ENCODE measurements at regions not wholly inside any gene's neighbourhood (a gene's known extent, or its start where the extent isn't known, plus 50 kb on each side); places are given as distances from the start of the nearest gene placed in this dataset.
"Not testable (repeated sequence)": the region's sequence is repeated elsewhere in the genome, so short reads cannot be mapped to it uniquely, and the experiment has no call there.

- H3K4me3 ChIP-seq (ENCODE audit: low read depth, low read length): no peak overlapping the region
- H3K27me3 ChIP-seq (ENCODE audit: control insufficient read depth, insufficient read depth, low read length): no peaks in the 10 kb centered on the region
- no peaks in the 10 kb centered on the region for H3K4me1 ChIP-seq (ENCODE audit: control insufficient read depth, insufficient read depth, low read length)
- H3K9me3 ChIP-seq (ENCODE audit: control insufficient read depth, insufficient read depth, low read depth, low read length): no peaks in the 10 kb centered on the region
- no peak overlapping the region for H3K9ac ChIP-seq (ENCODE audit: low read length)
- H3K36me3 ChIP-seq (ENCODE audit: control insufficient read depth, insufficient read depth, low read length): no peaks in the 10 kb centered on the region
- H3K27ac ChIP-seq (ENCODE audit: low read depth, low read length): no peak overlapping the region
Observed at GRCh38 chr7:81094952-81095351, 176.1 kb upstream of the SEMA3C start.

GRCh38 chr7:81081616-81082015 is 162.8 kb upstream of the SEMA3C start:
- no peaks in the 10 kb centered on the region for H3K4me1 ChIP-seq (ENCODE audit: control insufficient read depth, insufficient read depth, low read length)
- H3K4me3 ChIP-seq (ENCODE audit: low read depth, low read length): no peak overlapping the region
- no peak overlapping the region for H3K9ac ChIP-seq (ENCODE audit: low read length)
- no peaks in the 10 kb centered on the region for H3K36me3 ChIP-seq (ENCODE audit: control insufficient read depth, insufficient read depth, low read length)
- no peak overlapping the region for H3K27ac ChIP-seq (ENCODE audit: low read depth, low read length)
- H3K27me3 ChIP-seq (ENCODE audit: control insufficient read depth, insufficient read depth, low read length): no peaks in the 10 kb centered on the region
- H3K9me3 ChIP-seq (ENCODE audit: control insufficient read depth, insufficient read depth, low read depth, low read length): peaks cover 7% of the 10 kb centered on the region; the same call in 1 of the 2 replicates

GRCh38 chr7:81080553-81080952 is 161.7 kb upstream of the SEMA3C start:
- no peak overlapping the region for H3K27ac ChIP-seq (ENCODE audit: low read depth, low read length)
- H3K36me3 ChIP-seq (ENCODE audit: control insufficient read depth, insufficient read depth, low read length): no peaks in the 10 kb centered on the region
- H3K9me3 ChIP-seq (ENCODE audit: control insufficient read depth, insufficient read depth, low read depth, low read length): peaks cover 8% of the 10 kb centered on the region; the same call in 1 of the 2 replicates
- H3K4me1 ChIP-seq (ENCODE audit: control insufficient read depth, insufficient read depth, low read length): no peaks in the 10 kb centered on the region
- no peak overlapping the region for H3K4me3 ChIP-seq (ENCODE audit: low read depth, low read length)
- H3K9ac ChIP-seq (ENCODE audit: low read length): no peak overlapping the region
- no peaks in the 10 kb centered on the region for H3K27me3 ChIP-seq (ENCODE audit: control insufficient read depth, insufficient read depth, low read length)

GRCh38 chr7:81079746-81080145 is 160.9 kb upstream of the SEMA3C start:
- no peak overlapping the region for H3K4me3 ChIP-seq (ENCODE audit: low read depth, low read length)
- H3K9me3 ChIP-seq (ENCODE audit: control insufficient read depth, insufficient read depth, low read depth, low read length): peaks cover 8% of the 10 kb centered on the region; the same call in 1 of the 2 replicates
- no peak overlapping the region for H3K9ac ChIP-seq (ENCODE audit: low read length)
- H3K27me3 ChIP-seq (ENCODE audit: control insufficient read depth, insufficient read depth, low read length): no peaks in the 10 kb centered on the region
- no peak overlapping the region for H3K27ac ChIP-seq (ENCODE audit: low read depth, low read length)
- H3K36me3 ChIP-seq (ENCODE audit: control insufficient read depth, insufficient read depth, low read length): no peaks in the 10 kb centered on the region
- no peaks in the 10 kb centered on the region for H3K4me1 ChIP-seq (ENCODE audit: control insufficient read depth, insufficient read depth, low read length)

DNA sequence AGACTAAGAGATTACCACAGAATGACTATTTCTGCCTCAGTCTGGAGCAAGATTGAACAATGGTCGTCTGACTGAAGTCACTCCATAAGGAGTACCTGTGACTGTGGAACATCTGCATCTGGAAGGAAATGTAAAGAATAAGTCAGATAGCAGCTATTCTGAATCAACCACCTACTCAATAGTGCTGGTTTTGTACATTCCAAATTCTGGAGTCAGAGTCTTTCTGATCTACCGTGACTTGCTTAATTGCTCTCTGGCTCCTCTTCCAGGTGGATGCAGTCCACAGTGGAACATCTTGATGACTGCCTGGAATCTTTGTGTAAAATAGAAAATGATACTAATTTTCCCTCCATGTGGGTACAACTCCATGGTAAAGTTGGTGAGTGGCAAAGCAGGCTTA is 156.3 kb upstream of the SEMA3C start:
- H3K9ac ChIP-seq (ENCODE audit: low read length): no peak overlapping the region
- H3K36me3 ChIP-seq (ENCODE audit: control insufficient read depth, insufficient read depth, low read length): no peaks in the 10 kb centered on the region

DNA sequence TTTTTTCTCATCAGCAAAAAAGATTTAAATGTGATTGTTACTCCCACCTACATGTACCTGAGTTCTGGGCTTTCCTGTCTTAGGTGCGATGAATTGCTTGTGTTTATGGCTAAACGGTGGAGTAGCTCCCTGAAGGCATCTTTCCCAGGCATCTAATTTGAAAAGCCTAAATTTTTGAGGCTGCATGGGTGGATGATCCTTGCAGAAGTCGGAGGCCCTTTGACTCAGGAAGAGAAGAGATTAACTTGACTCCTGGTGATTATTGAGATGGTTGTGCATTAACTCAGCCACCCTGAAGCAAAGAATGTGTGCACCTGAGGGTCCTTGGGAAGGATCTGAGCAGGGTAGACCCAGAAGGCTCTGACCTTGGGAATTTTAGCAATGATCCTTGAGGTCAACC is 155.6 kb upstream of the SEMA3C start:
- no peak overlapping the region for H3K9ac ChIP-seq (ENCODE audit: low read length)
- no peaks in the 10 kb centered on the region for H3K27me3 ChIP-seq (ENCODE audit: control insufficient read depth, insufficient read depth, low read length)
- no peaks in the 10 kb centered on the region for H3K36me3 ChIP-seq (ENCODE audit: control insufficient read depth, insufficient read depth, low read length)
- no peaks in the 10 kb centered on the region for H3K4me1 ChIP-seq (ENCODE audit: control insufficient read depth, insufficient read depth, low read length)
- no peak overlapping the region for H3K27ac ChIP-seq (ENCODE audit: low read depth, low read length)
- H3K4me3 ChIP-seq (ENCODE audit: low read depth, low read length): no peak overlapping the region
- H3K9me3 ChIP-seq (ENCODE audit: control insufficient read depth, insufficient read depth, low read depth, low read length): peaks cover 20% of the 10 kb centered on the region; the same call in 1 of the 2 replicates

More for the DNA sequence above, 156.3 kb upstream of the SEMA3C start:
- Histone ChIP-seq H3K27ac (ENCODE audit: low read depth, low read length) (no peak overlapping the region), H3K27me3 (ENCODE audit: control insufficient read depth, insufficient read depth, low read length) (no peaks in the 10 kb centered on the region), H3K4me1 (ENCODE audit: control insufficient read depth, insufficient read depth, low read length) (no peaks in the 10 kb centered on the region), H3K9me3 (ENCODE audit: control insufficient read depth, insufficient read depth, low read depth, low read length) (peaks cover 19% of the 10 kb centered on the region; the same call in 1 of the 2 replicates), H3K4me3 (ENCODE audit: low read depth, low read length) (no peak overlapping the region)

DNA sequence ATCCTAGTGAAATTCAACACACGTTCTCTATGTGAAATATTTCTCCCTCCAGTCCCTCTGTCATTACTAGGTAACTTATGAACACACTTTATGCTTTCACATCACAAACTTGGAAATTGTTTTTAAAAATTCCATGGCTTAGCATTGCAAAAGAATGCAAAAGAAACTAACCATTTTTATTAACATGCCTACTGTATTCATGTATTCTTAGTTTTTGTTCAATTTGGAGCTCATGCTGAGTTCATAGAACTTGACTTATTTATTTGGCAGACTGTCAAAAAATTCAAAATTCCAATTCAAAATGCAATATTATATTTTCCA is 155.0 kb upstream of the SEMA3C start:
- no peak overlapping the region for H3K4me3 ChIP-seq (ENCODE audit: low read depth, low read length)
- H3K27me3 ChIP-seq (ENCODE audit: control insufficient read depth, insufficient read depth, low read length): no peaks in the 10 kb centered on the region
- H3K4me1 ChIP-seq (ENCODE audit: control insufficient read depth, insufficient read depth, low read length): no peaks in the 10 kb centered on the region
- peaks cover 20% of the 10 kb centered on the region; the same call in 1 of the 2 replicates for H3K9me3 ChIP-seq (ENCODE audit: control insufficient read depth, insufficient read depth, low read depth, low read length)
- no peak overlapping the region for H3K27ac ChIP-seq (ENCODE audit: low read depth, low read length)
- H3K9ac ChIP-seq (ENCODE audit: low read length): no peak overlapping the region
- H3K36me3 ChIP-seq (ENCODE audit: control insufficient read depth, insufficient read depth, low read length): no peaks in the 10 kb centered on the region

DNA sequence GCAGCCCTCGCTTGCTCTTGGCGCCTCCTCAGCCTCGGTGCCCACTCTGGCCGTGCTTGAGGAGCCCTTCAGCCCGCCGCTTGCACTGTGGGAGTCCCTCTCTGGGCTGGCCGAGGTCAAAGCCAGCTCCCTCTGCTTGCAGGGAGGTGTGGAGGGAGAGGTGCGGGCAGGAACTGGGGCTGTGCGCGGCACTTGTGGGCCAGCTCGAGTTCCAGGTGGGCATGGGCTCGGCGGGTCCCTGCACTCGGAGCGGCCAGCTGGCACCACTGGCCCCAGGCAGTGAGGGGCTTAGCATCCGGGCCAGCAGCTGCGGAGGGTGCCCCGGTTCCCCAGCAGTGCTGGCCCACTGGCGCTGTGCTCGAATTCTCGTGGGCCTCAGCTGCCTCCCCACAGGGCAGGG is 152.1 kb upstream of the SEMA3C start:
- no peaks in the 10 kb centered on the region for H3K36me3 ChIP-seq (ENCODE audit: control insufficient read depth, insufficient read depth, low read length)
- H3K4me3 ChIP-seq (ENCODE audit: low read depth, low read length): no peak overlapping the region
- H3K9me3 ChIP-seq (ENCODE audit: control insufficient read depth, insufficient read depth, low read depth, low read length): peaks cover 12% of the 10 kb centered on the region; the same call in 1 of the 2 replicates
- no peak overlapping the region for H3K27ac ChIP-seq (ENCODE audit: low read depth, low read length)
- H3K27me3 ChIP-seq (ENCODE audit: control insufficient read depth, insufficient read depth, low read length): no peaks in the 10 kb centered on the region
- no peaks in the 10 kb centered on the region for H3K4me1 ChIP-seq (ENCODE audit: control insufficient read depth, insufficient read depth, low read length)
- no peak overlapping the region for H3K9ac ChIP-seq (ENCODE audit: low read length)

DNA sequence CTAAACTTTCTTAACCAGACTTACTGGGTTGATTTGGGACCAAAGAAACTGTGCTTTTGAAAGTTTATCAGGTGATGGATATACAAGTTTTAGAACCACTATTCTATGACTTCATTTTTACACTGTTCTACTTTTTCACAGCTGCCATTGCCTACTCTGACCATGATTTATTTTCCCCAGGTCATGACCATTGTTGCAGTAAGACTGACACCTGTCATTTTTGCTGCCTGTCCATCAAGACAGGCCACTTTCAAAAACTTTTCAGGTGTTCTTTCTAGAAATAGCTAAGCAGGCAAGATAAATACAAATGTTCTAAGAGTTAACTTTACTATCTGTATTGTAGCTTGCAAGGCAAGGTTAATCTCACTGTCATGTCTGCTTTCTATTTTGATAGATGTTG is 147.9 kb upstream of the SEMA3C start:
- H3K9me3 ChIP-seq (ENCODE audit: control insufficient read depth, insufficient read depth, low read depth, low read length): peaks cover 9% of the 10 kb centered on the region; the same call in 1 of the 2 replicates
- H3K36me3 ChIP-seq (ENCODE audit: control insufficient read depth, insufficient read depth, low read length): no peaks in the 10 kb centered on the region

GRCh38 chr7:81064426-81064825 is 145.6 kb upstream of the SEMA3C start:
- Histone ChIP-seq H3K9me3 (ENCODE audit: control insufficient read depth, insufficient read depth, low read depth, low read length) (no peaks in the 10 kb centered on the region), H3K27ac (ENCODE audit: low read depth, low read length) (no peak overlapping the region), H3K9ac (ENCODE audit: low read length) (no peak overlapping the region)

More for the DNA sequence above, 147.9 kb upstream of the SEMA3C start:
- H3K9ac ChIP-seq (ENCODE audit: low read length): no peak overlapping the region
- H3K27ac ChIP-seq (ENCODE audit: low read depth, low read length): no peak overlapping the region
- H3K27me3 ChIP-seq (ENCODE audit: control insufficient read depth, insufficient read depth, low read length): no peaks in the 10 kb centered on the region
- H3K4me3 ChIP-seq (ENCODE audit: low read depth, low read length): no peak overlapping the region
- H3K4me1 ChIP-seq (ENCODE audit: control insufficient read depth, insufficient read depth, low read length): no peaks in the 10 kb centered on the region

DNA sequence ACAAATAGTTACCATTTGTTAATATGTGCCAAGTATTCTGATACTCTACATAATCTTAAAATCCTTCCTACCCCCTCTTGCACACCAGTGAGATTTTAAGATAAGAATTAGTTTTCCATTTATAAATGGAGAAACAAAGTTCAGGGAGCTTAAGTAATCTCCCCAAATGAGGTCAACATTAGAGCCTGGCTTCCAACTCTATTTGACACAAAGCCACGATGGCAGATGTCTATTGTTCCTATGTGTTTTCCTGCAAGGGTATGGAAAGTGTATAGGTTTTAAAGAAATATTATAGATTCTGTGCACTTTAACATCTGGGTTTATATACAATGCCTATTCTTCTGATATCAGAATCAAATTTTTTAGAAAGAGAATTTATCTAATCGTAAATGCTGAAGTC is 143.9 kb upstream of the SEMA3C start:
- Histone ChIP-seq H3K9ac (ENCODE audit: low read length) (no peak overlapping the region), H3K27me3 (ENCODE audit: control insufficient read depth, insufficient read depth, low read length) (no peaks in the 10 kb centered on the region), H3K4me3 (ENCODE audit: low read depth, low read length) (no peak overlapping the region)

More at GRCh38 chr7:81064426-81064825, 145.6 kb upstream of the SEMA3C start:
- Histone ChIP-seq H3K36me3 (ENCODE audit: control insufficient read depth, insufficient read depth, low read length) (no peaks in the 10 kb centered on the region), H3K4me3 (ENCODE audit: low read depth, low read length) (no peak overlapping the region), H3K27me3 (ENCODE audit: control insufficient read depth, insufficient read depth, low read length) (no peaks in the 10 kb centered on the region), H3K4me1 (ENCODE audit: control insufficient read depth, insufficient read depth, low read length) (no peaks in the 10 kb centered on the region)

GRCh38 chr7:81057469-81057868 is 138.6 kb upstream of the SEMA3C start:
- not testable (repeated sequence) for H3K36me3 ChIP-seq (ENCODE audit: control insufficient read depth, insufficient read depth, low read length); H3K27ac ChIP-seq (ENCODE audit: low read depth, low read length); H3K9me3 ChIP-seq (ENCODE audit: control insufficient read depth, insufficient read depth, low read depth, low read length); H3K4me1 ChIP-seq (ENCODE audit: control insufficient read depth, insufficient read depth, low read length); H3K27me3 ChIP-seq (ENCODE audit: control insufficient read depth, insufficient read depth, low read length); H3K4me3 ChIP-seq (ENCODE audit: low read depth, low read length); H3K9ac ChIP-seq (ENCODE audit: low read length)

More for the DNA sequence above, 143.9 kb upstream of the SEMA3C start:
- Histone ChIP-seq H3K4me1 (ENCODE audit: control insufficient read depth, insufficient read depth, low read length) (no peaks in the 10 kb centered on the region), H3K27ac (ENCODE audit: low read depth, low read length) (no peak overlapping the region), H3K9me3 (ENCODE audit: control insufficient read depth, insufficient read depth, low read depth, low read length) (no peaks in the 10 kb centered on the region), H3K36me3 (ENCODE audit: control insufficient read depth, insufficient read depth, low read length) (no peaks in the 10 kb centered on the region)

Measured in HUES6 (cell line).